Neural progenitor cell (in vitro differentiated cells): ENCODE measurements at regions not wholly inside any gene's neighbourhood (a gene's known extent, or its start where the extent isn't known, plus 50 kb on each side); places are given as distances from the start of the nearest gene placed in this dataset.

Source experiments
- DNase-seq: peaks from one replicate; pipeline ENCODE4 v3.0.0-alpha.2; 2016; ENCODE audit warnings: low spot score
- H2AFZ ChIP-seq: fragments of 200-600 bp; sonication (generic); replicated peaks from 2 replicates; pipeline ENCODE4 v1.6.1; 2016; ENCODE audit warnings: antibody characterized with exemption
- H3F3A ChIP-seq: fragments of 200-600 bp; sonication (generic); 2 replicates; pipeline ENCODE4 v1.6.1; 2016; ENCODE audit warnings: antibody characterized with exemption, low read depth
- H3K27ac ChIP-seq: fragments of 200-600 bp; sonication (generic); 2 replicates; pipeline ENCODE4 v1.5.1; 2016; ENCODE audit warnings: mild to moderate bottlenecking
- H3K27me3 ChIP-seq: fragments of 200-600 bp; sonication (generic); 2 replicates; pipeline ENCODE4 v1.6.1; 2016; ENCODE audit warnings: mild to moderate bottlenecking, moderate library complexity
- H3K36me3 ChIP-seq: fragments of 200-600 bp; sonication (generic); 2 replicates; pipeline ENCODE4 v1.5.1; 2016
- H3K4me1 ChIP-seq: fragments of 200-600 bp; sonication (generic); 2 replicates; pipeline ENCODE4 v1.6.1; 2016; ENCODE audit warnings: mixed run types
- H3K4me2 ChIP-seq: fragments of 200-600 bp; sonication (generic); 2 replicates; pipeline ENCODE4 v1.6.1; 2016
- H3K4me3 ChIP-seq: fragments of 200-600 bp; sonication (generic); 2 replicates; pipeline ENCODE4 v1.5.1; 2016
- H3K79me2 ChIP-seq: fragments of 200-600 bp; sonication (generic); 2 replicates; pipeline ENCODE4 v1.6.1; 2016; ENCODE audit warnings: low read depth
- H3K9ac ChIP-seq: fragments of 200-600 bp; sonication (generic); 2 replicates; pipeline ENCODE4 v1.6.1; 2016
- H3K9me3 ChIP-seq: fragments of 200-600 bp; sonication (generic); 2 replicates; pipeline ENCODE4 v1.5.1; 2016; ENCODE audit warnings: low read depth
- H4K20me1 ChIP-seq: fragments of 200-600 bp; sonication (generic); 2 replicates; pipeline ENCODE4 v1.6.1; 2016; ENCODE audit warnings: low read depth
- H3K27ac Mint-ChIP-seq: 3 replicates; pipeline ENCODE4 v1.8.0; 2021; ENCODE audit warnings: mixed read lengths
- H3K27me3 Mint-ChIP-seq: 2 replicates; pipeline ENCODE4 v1.8.0; 2022; ENCODE audit warnings: low read depth, mild to moderate bottlenecking, inconsistent platforms, moderate library complexity, mixed read lengths; ENCODE audit not compliant: insufficient read depth
- H3K36me3 Mint-ChIP-seq: 3 replicates; pipeline ENCODE4 v1.8.0; 2021; ENCODE audit warnings: mixed read lengths
- H3K4me1 Mint-ChIP-seq: 3 replicates; pipeline ENCODE4 v1.8.0; 2021; ENCODE audit warnings: mixed read lengths
- H3K4me3 Mint-ChIP-seq: 3 replicates; pipeline ENCODE4 v1.8.0; 2021; ENCODE audit warnings: mild to moderate bottlenecking, moderate library complexity, mixed read lengths
- H3K9me3 Mint-ChIP-seq: 3 replicates; pipeline ENCODE4 v1.8.0; 2020; ENCODE audit warnings: mixed read lengths
- CTCF ChIP-seq: fragments of 200-600 bp; sonication (generic); IDR thresholded peaks from 2 replicates; pipeline ENCODE4 v1.5.1; 2017; ENCODE audit warnings: antibody characterized with exemption, mild to moderate bottlenecking
- EZH2 ChIP-seq: fragments of 200-600 bp; sonication (generic); IDR thresholded peaks from 2 replicates; pipeline ENCODE4 v1.6.1; 2017; ENCODE audit warnings: antibody characterized with exemption, mild to moderate bottlenecking, moderate library complexity
- EZH2phosphoT487 ChIP-seq: fragments of 200-600 bp; sonication (generic); IDR thresholded peaks from 2 replicates; pipeline ENCODE4 v1.6.1; 2017; ENCODE audit warnings: antibody characterized with exemption

DNA sequence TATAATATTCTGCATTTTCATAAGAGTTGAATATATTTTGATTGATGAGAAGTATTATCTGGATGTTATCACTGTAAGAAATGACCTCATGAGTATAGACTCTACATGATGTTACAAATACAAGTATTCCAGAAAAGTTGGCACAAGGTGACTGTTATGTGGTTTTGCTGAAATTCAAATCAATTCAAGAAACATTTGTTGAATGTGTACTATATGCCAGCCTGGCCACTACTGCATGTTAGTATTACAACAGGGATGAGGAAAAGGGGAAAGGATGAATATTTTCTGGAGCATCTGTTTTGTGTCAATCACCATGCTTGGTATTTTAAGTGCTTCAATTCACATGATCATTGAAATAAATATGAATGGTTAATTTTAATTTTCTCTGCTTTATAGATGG is 250.9 kb upstream of the PBX1 start:
- Mint-ChIP-seq H3K9me3 (no peaks in the 10 kb centered on the region), H3K4me3 (no peak overlapping the region), H3K36me3 (no peaks in the 10 kb centered on the region), H3K27me3 (no peaks in the 10 kb centered on the region), H3K27ac (no peak overlapping the region), H3K4me1 (no peaks in the 10 kb centered on the region)
- Histone ChIP-seq H3K27me3 (no peaks in the 10 kb centered on the region), H3K9ac (no peak overlapping the region), H3K4me3 (no peak overlapping the region), H4K20me1 (no peaks in the 10 kb centered on the region), H3K9me3 (no peaks in the 10 kb centered on the region), H3F3A (no peaks in the 10 kb centered on the region), H3K4me1 (no peaks in the 10 kb centered on the region), H3K27ac (no peak overlapping the region), H3K36me3 (no peaks in the 10 kb centered on the region), H2AFZ (no peak overlapping the region), H3K79me2 (no peaks in the 10 kb centered on the region), H3K4me2 (no peak overlapping the region)
- TF ChIP-seq EZH2phosphoT487, result no peak
- no peak for TF ChIP-seq CTCF
- no peak for TF ChIP-seq EZH2
- DNase-seq, result no peak

- H4K20me1 ChIP-seq, result no peaks in the 10 kb centered on the region
- H3K27ac Mint-ChIP-seq, result no peak overlapping the region
- no peak overlapping the region for H3K4me2 ChIP-seq
- H3K27ac ChIP-seq, result no peak overlapping the region
- TF ChIP-seq EZH2phosphoT487 (no peak), CTCF (no peak), EZH2 (no peak)
- no peaks in the 10 kb centered on the region for H3K9me3 Mint-ChIP-seq
- no peaks in the 10 kb centered on the region for H3K27me3 ChIP-seq
- H3K27me3 Mint-ChIP-seq, result no peaks in the 10 kb centered on the region
- H3K4me3 ChIP-seq, result no peak overlapping the region
- no peaks in the 10 kb centered on the region for H3K36me3 ChIP-seq
- no peak for DNase-seq
- no peaks in the 10 kb centered on the region for H3K79me2 ChIP-seq
- H3F3A ChIP-seq, result no peaks in the 10 kb centered on the region
- no peaks in the 10 kb centered on the region for H3K4me1 ChIP-seq
- H3K9ac ChIP-seq, result no peak overlapping the region
- H3K4me1 Mint-ChIP-seq, result no peaks in the 10 kb centered on the region
- H2AFZ ChIP-seq, result no peak overlapping the region
- no peak overlapping the region for H3K4me3 Mint-ChIP-seq
- H3K36me3 Mint-ChIP-seq, result no peaks in the 10 kb centered on the region
- no peaks in the 10 kb centered on the region for H3K9me3 ChIP-seq
Observed at GRCh38 chr1:164310166-164310565, 248.8 kb upstream of the PBX1 start.

DNA sequence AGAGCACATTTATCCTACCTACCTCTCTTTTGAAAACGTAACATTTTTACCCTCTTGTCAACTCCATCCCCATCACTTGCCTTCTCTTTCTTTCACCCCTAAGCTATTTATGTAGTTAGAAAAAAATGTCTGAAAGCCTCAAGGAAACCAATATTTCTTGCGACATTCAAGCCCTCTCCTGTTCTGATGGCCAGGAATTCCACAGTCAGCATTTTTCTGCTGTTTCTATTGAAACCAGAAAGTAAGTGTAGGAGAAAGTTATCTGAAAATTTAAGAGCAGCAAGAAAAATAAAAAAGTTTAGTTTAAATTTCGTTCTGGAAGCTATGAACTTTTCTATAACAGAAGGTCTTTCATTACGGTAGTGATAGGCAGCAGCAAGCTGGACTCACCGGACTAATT is 247.6 kb upstream of the PBX1 start:
- Histone ChIP-seq H3K9me3 (no peaks in the 10 kb centered on the region), H3F3A (no peaks in the 10 kb centered on the region), H3K9ac (no peak overlapping the region), H3K79me2 (no peaks in the 10 kb centered on the region), H4K20me1 (no peaks in the 10 kb centered on the region), H3K27ac (no peak overlapping the region), H3K27me3 (no peaks in the 10 kb centered on the region), H3K4me3 (no peak overlapping the region), H3K4me2 (no peak overlapping the region), H3K36me3 (no peaks in the 10 kb centered on the region), H2AFZ (no peak overlapping the region), H3K4me1 (no peaks in the 10 kb centered on the region)
- Mint-ChIP-seq H3K36me3 (no peaks in the 10 kb centered on the region), H3K4me1 (no peaks in the 10 kb centered on the region), H3K27ac (no peak overlapping the region), H3K9me3 (no peaks in the 10 kb centered on the region), H3K4me3 (no peak overlapping the region), H3K27me3 (no peaks in the 10 kb centered on the region)
- TF ChIP-seq EZH2phosphoT487, result no peak
- no peak for TF ChIP-seq CTCF
- TF ChIP-seq EZH2, result no peak
- DNase-seq, result no peak
